Endothelial cell of umbilical vein (primary cell): ENCODE measurements at regions not wholly inside any gene's neighbourhood (a gene's known extent, or its start where the extent isn't known, plus 50 kb on each side); places are given as distances from the start of the nearest gene placed in this dataset.

Experiments
- BruUV-seq: library from RNA; stranded (reverse); fragments of 400-500 nt; replicated peaks from 2 replicates; lab custom pipeline; 2021; lab: Mats Ljungman, UMichigan
- CTCF ChIA-PET: fragments of 300-600, 350-600 bp; sonication (Branson Sonifier 250); formaldehyde crosslinking; loops from one replicate; lab custom pipeline; 2021; ENCODE audit warnings: antibody characterized with exemption, inconsistent platforms; lab: Charles Lee
- POLR2A ChIA-PET: fragments of 300-600, 350-600 bp; sonication (Branson Sonifier 250); formaldehyde crosslinking; loops from one replicate; lab custom pipeline; 2021; ENCODE audit warnings: antibody characterized with exemption, inconsistent platforms; lab: Charles Lee
- DNase-seq: peaks from one replicate; pipeline ENCODE4 v3.0.0-alpha.2; 2011; ENCODE audit warnings: low read depth, low spot score
- FAIRE-seq: peaks from 2 replicates; lab custom pipeline; 2011; peaks lifted over from hg19 to GRCh38; lab: Jason Lieb, UNC
- H2AFZ ChIP-seq: 2 replicates; pipeline ENCODE4 v1.6.0; 2012; ENCODE audit warnings: low read depth, low read length, control low read depth, inconsistent platforms
- H3K27ac ChIP-seq: 2 replicates; pipeline ENCODE4 v1.5.1; 2011; ENCODE audit warnings: low read depth, mild to moderate bottlenecking, control low read depth, low read length, moderate library complexity; ENCODE audit not compliant: insufficient read depth
- H3K27me3 ChIP-seq, 2 experiments: 2 replicates each; pipeline versions ENCODE4 v1.6.0 to v1.6.1; 2011; ENCODE audit warnings: low read length in 2 of 2, mixed read lengths in 1 of 2; ENCODE audit not compliant: control insufficient read depth in 2 of 2, insufficient read depth in 2 of 2
- H3K36me3 ChIP-seq, 2 experiments: 2 replicates in 1 of 2; 3 replicates in 1 of 2; pipeline ENCODE4 v1.5.1; 2011; ENCODE audit warnings: low read length in 2 of 2, mild to moderate bottlenecking in 1 of 2, moderate library complexity in 1 of 2; ENCODE audit not compliant: control insufficient read depth in 2 of 2, insufficient read depth in 2 of 2; ENCODE audit errors: extremely low read depth in 1 of 2
- H3K4me1 ChIP-seq: 3 replicates; pipeline ENCODE4 v1.5.1; 2011; ENCODE audit warnings: mild to moderate bottlenecking, low read length; ENCODE audit not compliant: control insufficient read depth, insufficient read depth; ENCODE audit errors: extremely low read depth
- H3K4me2 ChIP-seq: 2 replicates; pipeline ENCODE4 v1.6.1; 2011; ENCODE audit warnings: low read length, control low read depth, mixed read lengths; ENCODE audit not compliant: insufficient read depth
- H3K4me3 ChIP-seq, 3 experiments: fragments of 200-600 bp in 1 of 3; sonication (generic), shearing (Covaris generic) in 1 of 3; replicated peaks in 1 of 3; 2 replicates each; pipeline ENCODE4 v1.5.1; 2011 to 2016; ENCODE audit warnings: control low read depth in 3 of 3, low read length in 3 of 3, mild to moderate bottlenecking in 2 of 3, inconsistent platforms in 1 of 3, low read depth in 1 of 3, moderate library complexity in 1 of 3; ENCODE audit not compliant: insufficient read depth in 1 of 3
- H3K79me2 ChIP-seq: 2 replicates; pipeline ENCODE4 v1.6.0; 2012; ENCODE audit warnings: low read length, inconsistent platforms; ENCODE audit not compliant: control insufficient read depth, insufficient read depth
- H3K9ac ChIP-seq: replicated peaks from 2 replicates; pipeline ENCODE3; 2011; ENCODE audit warnings: low read length, control low read depth; ENCODE audit not compliant: insufficient read depth; ENCODE audit errors: extremely low read depth
- H3K9me1 ChIP-seq: replicated peaks from 3 replicates; pipeline ENCODE4 v1.6.0; 2011; ENCODE audit warnings: mild to moderate bottlenecking, low read length; ENCODE audit not compliant: control insufficient read depth, insufficient read depth; ENCODE audit errors: extremely low read depth
- H3K9me3 ChIP-seq: replicated peaks from 2 replicates; pipeline ENCODE4 v1.5.1; 2012; ENCODE audit warnings: low read length, inconsistent platforms; ENCODE audit not compliant: control insufficient read depth, insufficient read depth
- H4K20me1 ChIP-seq: replicated peaks from 2 replicates; pipeline ENCODE3; 2011; ENCODE audit warnings: mild to moderate bottlenecking, low read length; ENCODE audit not compliant: control insufficient read depth, insufficient read depth; ENCODE audit errors: extremely low read depth
- CTCF ChIP-seq, 2 donors: IDR thresholded peaks; 1 replicate in 1 of 2; 2 replicates in 1 of 2; pipeline ENCODE4 v1.5.1; 2011; ENCODE audit warnings: low read length in 2 of 2, mild to moderate bottlenecking in 2 of 2, moderate library complexity in 2 of 2, control low read depth in 1 of 2, inconsistent platforms in 1 of 2, low read depth in 1 of 2; ENCODE audit not compliant: insufficient read depth in 1 of 2; ENCODE audit errors: extremely low read depth in 1 of 2
- EZH2 ChIP-seq: IDR thresholded peaks from 2 replicates; pipeline ENCODE4 v1.6.1; 2012; ENCODE audit warnings: borderline replicate concordance, low read depth, mild to moderate bottlenecking, moderate library complexity, low read length, inconsistent platforms; ENCODE audit not compliant: severe bottlenecking
- MYC ChIP-seq: IDR thresholded peaks from one replicate; pipeline ENCODE4 v1.6.1; 2011; ENCODE audit warnings: mild to moderate bottlenecking, low read depth, low read length
- POLR2AphosphoS5 ChIP-seq: IDR thresholded peaks from 2 replicates; pipeline ENCODE4 v1.6.1; 2012; ENCODE audit warnings: low read depth, mild to moderate bottlenecking, control low read depth, low read length, moderate library complexity; ENCODE audit not compliant: insufficient read depth
- dilution Hi-C: fragments of 300-500 bp; cut with MboI; formaldehyde crosslinking; loops from one replicate; pipeline ENCODE4 v1.15.0; 2019; ENCODE audit warnings: low sequenced_read_pairs; ENCODE audit not compliant: extremely low pct_ligation_motif_present
- intact Hi-C: fragments of 100-400 bp; cut with micrococcal nuclease; formaldehyde crosslinking; loops from one replicate; pipeline ENCODE4 v1.10.0; 2022
- TF ChIP-seq, protein P1 (sequence below): IDR thresholded peaks from 2 replicates; pipeline ENCODE4 v1.6.1; 2011; ENCODE audit not compliant: insufficient read depth, insufficient read length

DNA sequence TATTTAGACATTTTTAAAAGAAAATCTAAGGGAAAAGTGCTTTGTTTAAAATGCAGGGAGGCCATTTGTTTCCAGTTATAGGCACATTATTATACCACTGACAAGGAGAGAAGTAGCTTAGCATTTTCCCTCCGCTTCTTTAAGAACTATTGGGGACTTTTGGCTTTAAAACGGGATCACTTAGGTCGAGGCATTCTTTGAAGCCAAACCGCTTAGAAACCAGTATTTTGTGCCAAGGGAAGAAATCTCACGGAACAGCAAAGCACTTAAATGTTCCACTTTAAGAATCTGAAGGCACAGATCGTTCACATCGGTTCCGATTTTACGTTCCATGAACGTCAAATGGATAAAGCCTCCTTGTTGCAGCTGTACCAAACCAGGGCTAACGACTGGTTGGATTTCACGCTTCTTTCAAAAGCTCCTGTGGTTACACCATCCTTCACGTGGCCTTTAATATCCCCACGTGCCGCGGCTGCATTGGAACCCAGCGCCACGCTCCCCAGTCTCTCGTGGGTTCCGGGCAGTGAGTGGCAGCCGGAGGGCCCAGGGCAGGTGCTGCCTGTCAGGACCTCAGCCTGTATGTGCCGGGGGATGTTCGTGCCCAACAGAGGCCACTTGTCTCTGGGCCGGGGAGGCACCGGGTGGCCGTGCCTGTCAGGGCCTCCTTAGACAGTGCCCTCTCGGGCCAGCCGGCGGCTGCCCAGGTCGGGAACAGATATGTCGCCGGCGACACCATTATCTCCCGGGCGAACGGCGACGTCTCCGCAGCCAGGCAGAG is 195.4 kb downstream of the KIF26A start:
- Histone ChIP-seq H3K4me2 (no peak overlapping the region), H4K20me1 (no peaks in the 10 kb centered on the region), H3K4me1 (no peaks in the 10 kb centered on the region), H2AFZ (no peak overlapping the region), H3K79me2 (no peaks in the 10 kb centered on the region), H3K9me3 (no peaks in the 10 kb centered on the region), H3K9me1 (no peaks in the 10 kb centered on the region), H3K36me3 (no peaks in the 10 kb centered on the region), H3K4me3 (no peak overlapping the region), H3K27me3 (peaks cover 0 to 4% of the 10 kb centered on the region in 2 experiments), H3K9ac (no peak overlapping the region), H3K27ac (no peak overlapping the region)
- ChIA-PET CTCF (no interaction called here), POLR2A (no interaction called here)
- dilution Hi-C loops (no loop called here), intact Hi-C loops (no loop called here)
- no peak for DNase-seq
- TF ChIP-seq, protein P1, sequence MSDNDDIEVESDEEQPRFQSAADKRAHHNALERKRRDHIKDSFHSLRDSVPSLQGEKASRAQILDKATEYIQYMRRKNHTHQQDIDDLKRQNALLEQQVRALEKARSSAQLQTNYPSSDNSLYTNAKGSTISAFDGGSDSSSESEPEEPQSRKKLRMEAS = no peak
- TF ChIP-seq EZH2 = no peak
- TF ChIP-seq CTCF (IDR thresholded peaks at IDR 0.05; ENCODE audit: extremely low read depth in 1 of 2, insufficient read depth in 1 of 2, low read depth in 1 of 2, low read length in 2 of 2) = no peak
- TF ChIP-seq POLR2AphosphoS5 = no peak
- TF ChIP-seq MYC = no peak
- no peak for FAIRE-seq
- no TSS peak for BruUV-seq
